GM18909 (cell line): ENCODE measurements at regions not wholly inside any gene's neighbourhood (a gene's known extent, or its start where the extent isn't known, plus 50 kb on each side); places are given as distances from the start of the nearest gene placed in this dataset.
"Not testable (repeated sequence)": the region's sequence is repeated elsewhere in the genome, so short reads cannot be mapped to it uniquely, and the experiment has no call there.

Experiments
- ATAC-seq: cut with Tn5 transposase; IDR thresholded peaks from one replicate; pipeline ENCODE4 v1.9.1; 2021; ENCODE audit warnings: mild to moderate bottlenecking; ENCODE audit not compliant: unreplicated experiment, poor library complexity

DNA sequence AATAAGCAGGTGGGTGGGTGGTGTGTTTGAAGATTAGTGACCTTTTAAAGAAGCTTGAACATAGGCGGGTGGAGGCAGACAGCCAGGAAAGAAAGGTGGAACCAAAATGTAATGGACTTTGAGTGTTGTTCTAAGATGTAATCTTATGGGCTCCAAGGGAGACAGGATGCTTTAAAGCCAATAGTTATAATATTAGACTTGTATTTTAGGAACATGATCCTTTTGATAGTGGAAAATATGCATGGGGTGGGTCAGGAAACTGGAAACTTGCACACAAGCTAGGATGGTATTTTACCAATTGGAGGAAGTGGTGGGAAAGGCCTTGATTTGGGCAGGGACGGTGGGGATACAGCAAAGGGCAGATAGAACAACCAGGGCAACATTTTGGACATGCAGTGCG lies 151.8 kb upstream of the PDE7B start:
- ATAC-seq = no peak

DNA sequence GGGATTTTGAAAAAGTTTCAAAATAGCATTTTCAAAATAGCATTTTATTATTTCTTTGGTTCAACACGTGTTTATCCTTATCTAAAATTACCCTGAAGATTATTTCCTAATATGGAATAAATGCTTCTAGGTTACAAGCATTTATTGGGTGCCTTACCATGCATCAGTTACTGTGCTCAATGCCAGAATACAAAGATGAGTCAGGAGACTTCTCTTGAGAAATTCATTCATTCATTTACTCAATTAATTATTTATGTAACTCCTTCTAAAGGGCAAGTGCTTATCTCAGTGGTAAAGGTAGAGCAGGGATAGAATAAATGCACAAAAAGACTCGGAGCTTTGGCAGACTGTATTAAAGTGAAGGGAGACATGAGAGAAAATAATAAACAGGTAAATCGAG lies 150.1 kb upstream of the PDE7B start:
- ATAC-seq = no peak

DNA sequence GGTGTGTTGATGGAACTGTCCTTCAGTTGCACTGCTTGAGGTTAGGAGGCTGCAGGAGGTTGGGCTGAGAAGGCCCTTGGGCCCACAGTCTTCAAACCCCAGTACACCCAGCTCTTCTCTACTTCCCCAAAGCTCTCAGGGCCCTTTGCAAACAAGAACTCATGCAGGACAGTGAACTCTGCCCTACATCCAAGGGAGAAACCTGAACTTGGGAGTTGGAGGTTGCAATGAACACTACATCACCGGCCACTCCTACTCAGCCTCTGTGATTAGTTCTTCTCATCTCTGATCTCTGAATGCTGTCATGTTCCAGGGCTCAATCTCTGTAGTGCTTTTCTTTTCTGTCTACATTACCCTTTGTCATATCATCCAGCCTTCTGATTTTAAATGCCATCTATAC lies 148.5 kb upstream of the PDE7B start:
- no peak for ATAC-seq

DNA sequence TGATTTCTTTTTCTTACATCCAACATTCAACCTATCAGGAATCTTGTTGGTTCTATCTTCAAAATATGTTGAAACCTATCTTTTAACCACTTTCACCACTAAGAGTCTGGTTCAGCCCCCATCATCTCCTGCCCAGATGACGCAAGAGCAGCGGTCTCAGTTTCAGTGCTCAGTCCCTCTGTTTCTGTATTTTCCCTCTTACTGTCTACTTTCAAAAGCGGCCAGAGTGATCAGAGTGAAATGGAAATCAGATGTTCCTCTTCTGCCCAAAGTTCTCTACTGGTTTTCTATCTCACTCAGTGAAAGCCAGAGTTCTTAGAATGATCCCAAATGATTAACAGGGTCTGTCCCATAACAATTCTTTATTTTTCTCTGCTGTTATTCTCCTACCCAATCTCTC lies 147.9 kb upstream of the PDE7B start:
- ATAC-seq = peak; percentile 94

DNA sequence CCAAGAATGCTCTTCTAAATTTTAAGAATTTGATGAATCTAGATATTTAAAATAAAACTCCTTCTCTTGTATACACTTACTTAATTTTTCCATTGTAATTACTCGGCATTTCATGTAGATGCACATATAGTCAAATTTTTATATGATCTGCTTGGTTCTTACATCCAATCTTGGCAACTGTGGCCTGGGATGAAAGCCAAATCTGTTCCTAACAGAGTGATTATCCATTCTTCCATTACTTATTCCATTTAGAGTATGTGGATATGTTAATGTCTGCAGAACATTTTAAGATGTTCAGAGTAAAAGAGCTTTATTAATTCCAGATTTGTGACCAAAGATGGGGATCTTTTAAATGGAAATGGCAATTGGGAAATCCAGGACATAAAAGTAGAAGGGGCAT lies 144.1 kb upstream of the PDE7B start:
- no peak for ATAC-seq

DNA sequence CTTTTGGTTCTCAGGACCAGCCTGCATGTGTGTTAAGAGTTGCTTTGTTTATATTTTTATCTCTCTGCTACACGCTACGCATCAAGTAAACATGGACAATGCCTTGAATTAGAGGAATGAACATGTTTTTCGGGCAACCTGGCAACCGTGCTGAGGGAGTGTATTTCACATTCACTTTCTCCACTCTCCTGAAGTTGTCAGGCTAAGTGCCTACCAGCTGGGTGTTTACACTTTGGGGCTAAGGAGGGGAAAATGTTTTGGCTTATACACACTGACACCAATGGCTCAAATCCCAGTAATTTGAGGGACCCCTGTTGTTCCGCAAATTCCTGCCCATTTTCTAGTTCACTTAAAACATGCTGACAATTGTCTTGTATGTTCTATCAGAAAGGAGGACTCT lies 141.5 kb upstream of the PDE7B start:
- no peak for ATAC-seq

DNA sequence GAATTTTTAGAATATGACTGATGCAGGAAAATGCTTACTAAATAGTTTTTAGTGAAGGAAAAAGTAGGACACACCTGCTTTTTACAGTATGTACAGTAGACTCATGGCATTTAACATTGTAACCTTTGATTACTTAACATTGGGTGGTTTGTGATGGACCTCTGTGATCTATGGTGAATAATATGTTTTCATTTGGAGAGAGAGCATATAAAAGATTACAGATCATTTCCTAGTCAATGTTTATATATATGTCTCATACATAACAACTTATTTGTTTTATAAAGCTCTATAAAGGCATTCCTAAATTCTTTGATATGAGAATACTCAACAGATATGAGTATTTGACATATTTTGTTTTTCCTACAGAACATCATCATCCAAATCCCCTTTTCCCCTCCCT lies 129.3 kb upstream of the PDE7B start:
- ATAC-seq = no peak

DNA sequence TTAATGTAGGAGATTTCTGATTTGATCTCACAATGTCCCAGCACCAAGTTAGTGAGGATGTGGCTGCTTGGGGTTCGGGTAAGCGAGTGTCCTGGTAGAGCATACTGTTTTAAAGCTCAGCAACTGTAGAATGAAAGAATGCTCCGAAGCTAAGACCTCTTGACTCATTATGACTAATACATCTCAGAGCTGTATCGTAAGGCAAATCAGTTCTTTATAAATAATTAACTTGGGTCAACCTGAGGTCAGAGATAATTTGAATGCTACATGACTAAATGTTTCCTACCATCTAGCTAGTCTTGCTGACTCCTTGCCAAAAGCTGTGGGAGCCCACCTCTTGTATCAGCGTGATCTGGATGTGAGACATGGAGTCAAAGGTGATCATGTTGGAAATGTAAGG lies 128.8 kb upstream of the PDE7B start:
- ATAC-seq = peak; percentile 94

DNA sequence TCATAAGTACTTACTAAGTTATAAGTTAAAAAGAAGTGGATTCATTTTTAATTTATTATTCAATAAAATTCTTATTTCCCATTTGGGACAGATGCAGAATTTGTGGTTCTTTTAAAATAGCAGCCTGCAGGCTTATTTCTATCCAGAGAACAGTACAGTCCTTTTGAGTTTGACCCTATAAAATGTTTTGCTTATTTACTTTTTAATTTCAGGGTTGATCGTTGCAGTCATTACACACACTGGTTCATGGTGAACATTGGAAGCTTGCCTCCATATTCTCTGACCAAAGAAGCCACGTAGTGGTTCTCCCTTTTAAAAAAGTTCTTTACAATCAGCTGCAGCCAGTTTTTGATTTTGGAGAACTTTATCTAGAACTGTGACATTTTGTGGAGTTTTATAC lies 122.9 kb upstream of the PDE7B start:
- no peak for ATAC-seq

DNA sequence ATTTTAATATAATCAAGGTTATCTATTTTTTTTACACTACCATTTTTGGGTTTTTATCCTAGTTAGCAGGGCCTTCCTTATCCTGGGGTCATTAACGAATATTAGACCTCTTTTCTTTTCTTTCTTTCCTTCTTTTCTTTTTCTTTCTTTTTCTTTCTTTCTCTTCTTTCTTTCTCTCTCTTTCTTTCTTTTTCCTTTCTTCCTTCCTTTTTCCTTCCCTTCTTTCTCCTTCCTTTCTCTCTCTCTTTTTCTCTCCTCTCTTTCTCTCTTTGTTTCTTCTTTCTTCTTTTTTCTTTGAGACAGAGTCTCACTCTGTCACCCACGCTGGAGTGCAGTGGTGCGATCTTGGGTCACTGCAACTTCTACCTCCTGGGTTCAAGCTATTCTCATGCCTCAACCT lies 120.4 kb upstream of the PDE7B start:
- ATAC-seq = no peak

DNA sequence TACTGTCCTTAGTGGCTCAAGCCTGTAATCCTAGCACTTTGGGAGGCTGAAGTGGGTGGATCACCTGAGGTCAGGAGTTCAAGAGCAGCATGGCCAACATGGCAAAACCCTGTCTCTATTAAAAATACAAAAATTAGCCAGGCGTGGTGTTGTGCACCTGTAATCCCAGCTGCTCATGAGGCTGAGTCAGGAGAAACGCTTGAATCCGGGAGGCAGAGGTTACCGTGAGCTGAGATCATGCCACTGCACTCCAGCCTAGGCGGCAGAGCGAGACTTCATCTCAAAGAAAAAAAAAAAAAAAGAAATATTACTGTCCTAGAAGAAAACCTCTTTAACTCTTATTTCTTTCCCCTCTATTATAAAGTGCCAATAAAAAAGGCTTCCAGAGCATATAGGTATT lies 115.2 kb upstream of the PDE7B start:
- not testable (repeated sequence) for ATAC-seq

DNA sequence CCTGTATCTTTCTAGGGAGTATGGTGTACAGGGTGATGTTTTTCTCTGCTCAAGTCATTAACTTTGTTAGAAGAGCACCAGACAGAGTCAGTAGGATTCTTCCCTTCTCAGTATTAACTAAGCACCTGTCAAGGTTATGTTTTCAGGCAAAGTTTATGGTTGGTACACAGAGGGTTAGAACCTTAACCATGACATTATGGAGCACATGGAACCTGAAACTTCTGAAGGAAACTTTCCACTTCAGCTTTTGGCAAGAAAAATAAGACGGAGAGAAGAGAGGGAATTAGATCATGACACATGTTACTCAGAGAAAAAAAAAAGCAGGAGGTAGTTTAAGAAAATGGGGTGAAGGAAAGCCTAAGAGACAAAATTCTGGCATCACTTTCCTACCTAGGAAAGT lies 112.9 kb upstream of the PDE7B start:
- ATAC-seq = no peak

DNA sequence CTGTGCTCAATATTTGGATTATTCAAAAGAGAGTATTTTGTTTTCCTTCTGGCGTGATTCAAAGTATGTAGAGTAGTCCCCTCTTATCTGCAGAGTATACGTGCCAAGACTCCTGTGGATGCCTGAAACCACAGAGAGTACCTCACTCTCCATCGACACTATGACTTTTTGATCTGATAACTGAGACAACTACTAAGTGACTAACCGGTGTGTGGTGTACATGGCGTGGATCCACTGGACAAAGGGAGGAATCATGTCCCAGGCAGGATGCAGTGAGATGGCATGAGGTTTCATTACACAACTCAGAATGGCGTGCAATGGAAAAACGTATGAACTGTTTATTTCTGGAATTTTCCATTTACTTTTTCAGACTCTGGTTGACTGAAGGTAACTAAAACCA lies 112.2 kb upstream of the PDE7B start:
- no peak for ATAC-seq

DNA sequence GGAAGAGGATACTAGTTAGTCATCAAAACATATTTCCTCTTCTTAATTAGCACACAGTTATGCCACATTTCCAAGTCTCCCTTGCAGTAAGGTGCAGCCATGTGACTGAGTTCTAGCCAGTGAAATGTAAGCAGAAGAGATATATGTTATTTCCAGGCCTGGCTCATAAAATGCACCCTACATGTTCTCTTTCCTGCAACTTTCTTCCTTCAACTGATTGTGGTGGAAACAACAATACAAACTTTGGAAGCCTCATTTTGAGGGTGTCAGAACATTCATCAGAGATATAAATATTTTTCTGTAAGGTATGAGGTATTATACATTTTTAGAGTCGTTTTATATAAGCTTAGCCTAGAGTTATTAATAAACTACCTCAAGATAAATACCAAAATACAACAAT lies 110.9 kb upstream of the PDE7B start:
- ATAC-seq = no peak

DNA sequence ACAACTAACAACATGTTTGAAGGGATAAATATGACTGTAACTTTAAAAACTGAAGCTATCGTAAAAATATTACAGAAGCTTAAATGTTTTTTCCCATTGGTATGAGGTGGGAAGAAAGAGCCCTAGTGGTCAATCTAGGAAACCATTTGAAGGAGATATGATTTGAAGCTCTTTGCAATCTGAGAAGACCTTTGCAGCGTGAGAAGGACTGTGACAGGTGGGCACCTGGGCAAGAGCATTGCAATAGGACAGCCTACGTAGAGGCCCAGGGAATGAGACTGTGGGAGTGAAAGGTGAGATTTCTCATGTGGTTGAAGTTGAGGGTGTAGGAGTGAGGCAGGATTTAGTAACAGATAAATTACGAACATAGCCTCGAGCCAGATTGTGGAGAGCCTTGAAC lies 108.0 kb upstream of the PDE7B start:
- ATAC-seq = no peak

DNA sequence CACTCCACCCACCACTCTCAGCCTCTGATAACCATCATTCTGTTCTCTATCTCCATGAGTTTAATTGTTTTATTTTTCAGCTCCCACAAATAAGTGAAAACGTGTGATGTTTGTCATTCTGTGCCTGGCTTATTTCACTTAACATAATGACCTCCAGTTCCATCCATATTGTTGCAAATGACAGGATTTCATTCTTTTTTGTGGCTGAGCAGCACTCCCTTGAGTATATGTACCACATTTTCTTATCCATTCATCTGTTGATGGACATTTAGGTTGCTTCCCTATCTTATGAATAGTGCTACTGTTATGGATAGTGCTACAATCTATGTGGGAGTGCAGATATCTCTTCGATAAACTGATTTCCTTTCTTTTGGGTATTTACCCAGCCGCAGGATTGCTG lies 103.3 kb upstream of the PDE7B start:
- ATAC-seq = no peak

DNA sequence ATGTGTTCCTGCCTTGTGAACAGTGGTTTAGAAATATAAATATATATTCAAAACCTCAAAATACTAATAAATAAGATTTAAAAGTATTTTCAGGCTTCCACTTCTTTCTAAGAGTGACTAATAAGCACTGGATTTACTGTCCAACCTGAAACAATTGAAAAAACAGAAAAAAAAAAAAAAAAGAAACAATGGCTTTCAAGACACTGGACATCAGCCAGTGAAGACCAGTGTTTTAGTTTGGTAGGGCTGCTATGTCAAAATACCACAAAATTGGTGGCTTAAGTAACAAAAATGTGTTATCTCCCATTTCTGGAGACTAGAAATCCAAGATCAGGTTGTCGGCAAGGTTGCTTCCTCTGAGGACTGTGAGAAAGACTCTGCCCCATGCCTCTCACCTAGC lies 101.4 kb upstream of the PDE7B start:
- ATAC-seq = no peak

DNA sequence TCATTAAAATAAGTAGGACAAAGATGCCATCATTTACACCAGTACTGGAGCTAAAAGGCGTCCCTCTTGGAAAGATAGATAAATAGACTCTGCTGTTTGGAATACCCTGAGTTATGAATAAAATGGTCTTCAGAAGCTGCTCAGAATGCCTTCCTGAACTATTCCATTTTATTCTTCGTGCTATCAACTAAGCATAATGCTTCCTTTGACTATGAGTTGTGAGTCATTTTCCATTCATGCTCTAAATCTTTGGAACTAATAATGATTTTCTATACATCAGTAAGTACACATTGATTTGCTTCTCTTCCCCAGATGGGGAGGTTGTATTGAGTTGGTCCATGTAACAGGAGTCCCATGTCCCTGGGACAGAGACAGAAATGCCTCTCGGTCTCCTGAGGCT lies 98.3 kb upstream of the PDE7B start:
- no peak for ATAC-seq

DNA sequence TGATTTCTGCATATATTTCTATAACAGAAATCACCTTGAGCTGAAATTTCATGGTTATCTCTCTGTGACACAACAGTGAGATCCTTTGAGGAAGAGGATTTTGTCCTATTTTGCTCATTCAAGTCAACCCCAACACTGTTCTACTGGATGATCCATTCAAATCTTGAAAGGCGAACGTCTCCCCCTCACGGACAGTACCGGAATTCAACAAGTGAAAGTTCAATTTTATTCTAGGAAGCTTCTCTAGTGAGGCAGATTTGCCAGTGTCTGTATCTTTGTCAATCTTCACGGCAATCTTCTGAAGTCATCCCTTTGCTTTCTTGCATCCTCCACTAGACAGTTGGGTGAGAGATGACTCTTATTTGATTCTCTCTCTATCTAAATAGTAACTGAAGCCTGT lies 91.7 kb upstream of the PDE7B start:
- no peak for ATAC-seq

DNA sequence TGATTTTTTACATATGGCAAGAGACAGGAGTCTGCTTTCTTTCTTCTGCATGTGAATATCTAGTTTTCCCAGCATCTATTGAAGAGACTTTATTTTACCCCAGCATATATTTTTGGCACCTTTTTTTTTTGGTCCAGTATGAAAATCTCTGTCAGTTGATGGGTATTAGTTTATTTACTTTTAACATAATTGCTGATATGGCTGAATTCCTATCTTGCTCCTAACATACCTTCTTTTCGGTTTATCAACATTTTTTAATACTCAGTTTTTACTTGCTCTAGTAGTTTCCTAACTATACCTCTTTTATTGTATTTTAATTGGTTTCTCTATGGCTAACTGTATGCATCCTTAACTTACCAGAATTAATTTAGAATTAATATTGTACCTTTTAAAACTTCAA lies 77.5 kb upstream of the PDE7B start:
- no peak for ATAC-seq

DNA sequence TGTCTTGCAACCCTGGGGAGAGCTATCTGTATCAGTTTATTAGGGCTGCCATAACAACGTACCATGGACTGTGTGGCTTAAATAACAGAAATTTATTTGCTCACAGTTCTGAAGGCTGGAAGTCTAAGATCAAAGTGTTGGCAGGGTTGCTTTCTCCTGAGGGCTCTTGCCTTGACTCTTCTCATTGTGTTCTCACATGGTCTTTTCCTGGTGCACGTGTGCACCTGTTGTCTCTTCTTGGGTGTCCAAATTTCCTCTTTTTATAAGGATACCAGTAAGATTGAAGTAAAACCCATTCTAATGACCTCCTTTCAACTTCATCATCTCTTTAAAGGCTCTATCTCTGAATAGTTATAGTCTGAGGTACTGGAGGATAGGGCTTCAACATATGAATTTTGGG lies 72.3 kb upstream of the PDE7B start:
- no peak for ATAC-seq

DNA sequence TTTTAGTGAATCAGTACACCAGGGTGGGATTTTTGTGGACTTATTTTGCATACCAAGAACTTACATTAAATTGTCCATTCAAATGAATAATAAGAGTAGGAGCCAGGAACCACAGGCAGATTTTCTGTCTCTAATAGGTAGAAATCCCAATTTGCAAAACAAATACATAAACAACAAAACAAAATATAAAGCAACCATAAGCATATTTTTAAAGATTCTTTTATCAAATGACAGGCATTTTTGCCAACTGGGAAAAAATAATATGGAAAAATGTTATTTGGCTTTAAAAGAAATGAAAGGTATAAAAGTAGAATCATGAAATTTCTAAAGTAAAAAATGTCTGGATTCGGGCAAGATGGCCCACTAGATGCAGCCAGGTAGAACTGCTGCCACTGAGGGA lies 71.2 kb upstream of the PDE7B start:
- no peak for ATAC-seq

DNA sequence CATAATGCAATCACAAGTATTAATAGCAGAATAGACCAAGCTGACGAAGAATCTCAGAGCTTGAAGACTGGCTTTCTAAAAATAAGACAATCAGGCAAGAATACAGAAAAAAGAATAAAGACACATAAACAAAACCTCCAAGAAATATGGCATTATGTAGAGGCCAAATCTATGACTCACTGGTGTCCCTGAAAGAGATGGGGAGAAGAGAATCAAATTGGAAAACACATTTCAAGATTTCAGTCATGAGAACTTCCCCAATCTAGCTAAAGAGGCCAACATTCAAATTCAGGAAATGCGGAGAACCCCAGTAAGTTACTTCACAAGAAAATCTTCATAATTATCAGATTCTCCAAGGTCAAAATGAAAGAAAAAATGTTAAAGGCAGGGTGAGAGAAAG lies 69.0 kb upstream of the PDE7B start:
- no peak for ATAC-seq

DNA sequence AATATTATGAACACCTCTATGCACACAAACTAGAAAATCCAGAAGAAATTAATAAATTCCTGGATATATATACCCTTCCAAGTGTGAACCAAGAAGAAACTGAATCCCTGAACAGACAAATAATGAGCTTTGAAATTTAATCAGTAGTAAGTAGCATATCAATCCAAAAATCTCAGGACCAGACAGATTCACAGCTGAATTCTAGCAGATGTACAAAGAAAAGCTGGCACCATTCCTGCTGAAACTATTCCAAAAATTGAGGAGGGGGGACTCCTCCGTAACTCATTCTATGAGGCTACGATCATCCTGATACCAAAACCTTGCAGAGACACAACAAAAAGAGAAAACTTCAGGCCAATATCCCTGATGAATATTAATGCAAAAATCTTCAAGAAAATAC lies 67.0 kb upstream of the PDE7B start:
- no peak for ATAC-seq
